Mucosa of gallbladder (tissue), 1 donor: ENCODE measurements at regions not wholly inside any gene's neighbourhood (a gene's known extent, or its start where the extent isn't known, plus 50 kb on each side); places are given as distances from the start of the nearest gene placed in this dataset.
A peak's percentile ranks its signal among the peaks of the same experiment; 100 is the strongest.
"Not testable (repeated sequence)": the region's sequence is repeated elsewhere in the genome, so short reads cannot be mapped to it uniquely, and the experiment has no call there.

Experiments used
- DNase-seq: peaks from one replicate; pipeline ENCODE4 v3.0.0-alpha.2; 2020; ENCODE audit warnings: low spot score
- donor health status: DM: no; HTN: no; CAD: no.

GRCh38 chr2:175619179-175620045, 382.7 kb downstream of the LNPK start:
- DNase-seq, result no peak

DNA sequence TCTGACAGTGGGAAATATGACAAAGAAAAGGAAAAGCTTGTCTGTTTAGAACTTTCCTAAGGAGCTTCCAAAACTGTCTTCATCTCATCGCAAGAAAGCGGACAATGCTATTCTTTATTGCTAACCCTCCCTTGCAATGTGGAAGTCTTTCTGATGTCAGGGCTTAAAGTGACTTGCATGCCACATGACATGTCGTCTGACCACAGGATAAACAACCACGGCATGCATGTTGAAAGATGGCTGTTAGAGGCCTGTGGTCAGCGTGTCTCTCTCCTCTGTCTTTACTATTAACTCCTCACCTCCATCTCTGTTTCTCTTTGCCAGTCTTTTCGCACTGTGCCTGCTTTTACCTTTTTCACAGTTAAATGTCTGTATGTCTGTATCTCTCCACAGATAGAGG, 389.8 kb downstream of the LNPK start:
- DNase-seq, result no peak

GRCh38 chr2:175606010-175606841, 395.8 kb downstream of the LNPK start:
- DNase-seq, result peak; percentile 41

DNA sequence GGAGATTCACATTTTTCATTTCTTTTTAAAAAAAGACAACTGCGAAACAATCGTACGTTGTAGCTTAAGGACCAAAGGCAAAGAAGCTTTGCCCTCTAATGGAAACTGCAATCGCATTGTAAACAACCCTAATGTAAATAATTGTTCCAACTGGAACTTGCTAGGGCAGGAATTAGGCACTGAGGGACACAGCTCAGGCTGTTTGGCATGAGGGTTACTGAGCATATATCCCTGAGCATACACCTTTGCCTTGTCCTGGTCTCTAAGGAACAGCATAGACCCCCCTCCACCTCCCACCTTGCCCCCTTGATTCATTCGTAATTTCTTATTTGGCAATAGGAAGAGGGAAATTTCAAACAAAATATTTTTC, 396.4 kb downstream of the LNPK start:
- DNase-seq, result no peak

DNA sequence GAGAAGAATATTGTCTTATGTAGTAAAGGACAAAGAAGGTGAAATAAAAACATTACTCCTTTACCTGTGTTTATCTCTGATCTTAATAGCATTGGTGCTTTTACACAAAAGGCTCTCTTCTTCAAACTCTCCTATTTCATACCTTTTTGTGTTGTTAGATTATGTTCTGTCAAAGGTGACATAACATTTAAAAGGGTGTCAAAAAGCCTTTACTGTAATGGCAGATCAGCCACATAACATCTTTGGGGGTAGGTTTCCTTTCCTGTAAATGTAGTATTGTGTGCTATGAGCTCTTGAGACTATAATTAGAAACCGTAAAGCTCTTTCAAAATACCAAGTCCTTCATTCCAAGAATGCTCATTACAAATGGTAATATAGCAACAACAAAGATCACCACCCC, 400.1 kb downstream of the LNPK start:
- DNase-seq, result no peak

- no peak for DNase-seq
These were observed 401.9 kb downstream of the LNPK start for GRCh38 chr2:175599966-175600831.

DNA sequence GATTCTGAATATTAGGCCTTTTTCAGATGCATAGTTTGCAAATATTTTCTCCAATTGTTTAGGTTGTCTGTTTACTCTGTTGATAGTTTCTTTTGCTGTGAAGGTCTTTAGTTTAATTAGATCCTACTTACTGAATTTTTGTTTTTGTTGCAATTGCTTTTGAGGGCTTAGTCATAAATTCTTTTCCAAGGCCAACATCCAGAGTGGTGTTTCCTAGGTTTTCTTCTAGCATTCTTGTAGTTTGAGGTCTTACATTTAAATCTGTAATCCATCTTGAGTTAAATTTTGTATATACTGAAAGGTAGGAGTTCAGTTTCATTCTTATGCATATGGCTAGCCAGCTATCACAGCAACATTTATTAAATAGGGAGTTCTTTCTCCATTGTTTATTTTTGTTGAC, 404.8 kb downstream of the LNPK start:
- DNase-seq, result no peak

DNA sequence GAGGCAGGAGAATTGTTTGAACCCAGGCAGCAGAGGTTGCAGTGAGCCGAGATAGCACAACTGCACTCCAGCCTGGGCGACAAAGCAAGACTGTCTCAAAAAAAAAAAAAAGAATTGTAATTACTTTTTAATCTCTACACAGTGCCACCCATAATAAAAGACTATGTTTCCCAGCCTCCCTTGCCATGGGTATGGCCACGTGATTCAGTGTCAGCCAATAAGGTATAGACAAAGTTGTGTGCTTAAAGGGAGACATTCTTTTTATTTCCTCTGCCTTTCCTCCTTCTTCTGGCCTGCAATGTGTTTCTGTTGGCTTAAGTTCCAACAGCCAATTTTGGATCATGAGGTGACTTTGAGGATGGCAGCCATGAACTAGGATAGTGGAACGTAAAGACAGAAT, 406.9 kb downstream of the LNPK start:
- no peak for DNase-seq

- not testable (repeated sequence) for DNase-seq
These were observed 408.2 kb downstream of the LNPK start for GRCh38 chr2:175593686-175594525.

- not testable (repeated sequence) for DNase-seq
These were observed 406.7 kb upstream of the ATP5MC3 start for GRCh38 chr2:175588213-175588612.

DNA sequence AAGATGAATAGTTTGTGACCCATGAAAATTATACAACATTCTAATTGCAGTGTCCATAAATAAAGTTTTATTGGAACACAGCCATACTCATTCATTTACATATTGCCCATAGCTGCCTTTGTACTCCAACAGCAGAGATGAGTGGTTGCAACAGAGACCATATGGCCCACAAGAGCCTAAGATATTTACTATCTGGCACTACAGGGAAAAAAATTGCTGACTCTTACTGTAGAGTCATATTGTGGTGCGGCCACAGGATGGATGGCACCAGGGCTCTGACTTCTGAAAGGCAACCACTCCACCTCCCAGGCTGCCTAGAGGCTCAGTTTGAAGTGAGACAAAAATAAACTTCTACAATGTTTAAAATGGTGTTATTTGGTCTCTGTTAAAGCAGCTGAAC, 404.0 kb upstream of the ATP5MC3 start:
- DNase-seq, result no peak

DNA sequence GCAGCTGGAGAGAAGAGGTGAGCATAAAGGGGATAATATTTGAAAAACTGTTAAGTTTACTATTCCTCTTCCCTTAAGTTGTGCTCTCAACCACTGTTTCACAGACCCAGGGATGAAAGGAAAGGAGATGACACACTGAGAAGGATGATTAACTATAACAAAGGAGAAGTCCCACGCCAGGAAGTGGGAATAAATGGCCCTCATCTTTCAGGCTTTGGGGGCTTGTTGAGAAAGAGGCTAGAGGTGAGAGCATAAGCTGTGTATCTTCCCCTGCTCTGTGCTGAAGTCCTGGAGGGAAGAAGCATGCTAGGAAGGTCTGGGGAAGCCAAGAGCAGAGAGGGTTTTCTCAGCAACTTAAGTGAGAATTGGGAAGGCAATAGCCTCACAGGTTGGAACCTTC, 399.1 kb upstream of the ATP5MC3 start:
- no peak for DNase-seq

- DNase-seq, result no peak
These were observed 398.1 kb upstream of the ATP5MC3 start for GRCh38 chr2:175579646-175580045.

DNA sequence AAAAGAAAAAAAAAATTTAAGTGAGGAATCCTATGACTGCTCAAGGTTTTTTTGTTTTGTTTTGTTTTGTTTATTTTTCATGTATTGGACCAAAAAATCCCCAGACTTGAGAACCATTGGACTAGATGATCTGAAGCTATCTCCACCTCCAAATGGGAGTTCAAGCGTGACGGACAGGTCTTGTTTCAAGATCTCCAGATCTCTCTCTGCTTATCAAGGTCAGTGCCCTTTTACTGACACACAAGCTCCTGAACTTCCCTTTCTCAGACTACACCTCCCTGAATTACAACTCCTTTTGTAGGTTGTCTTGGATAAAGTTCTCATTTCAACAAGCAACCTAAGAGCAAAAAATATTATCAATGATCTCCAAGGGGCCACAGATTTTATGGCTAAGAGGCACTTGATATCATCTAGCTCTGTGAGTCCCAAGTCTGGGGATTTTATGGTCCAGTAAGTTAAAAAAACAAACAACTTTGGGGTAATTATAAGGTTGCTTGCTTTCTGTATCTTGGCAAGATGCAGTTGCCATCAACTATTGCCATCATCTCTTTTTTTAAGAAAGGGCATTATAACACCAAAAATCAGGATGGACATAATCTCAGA, 396.0 kb upstream of the ATP5MC3 start:
- no peak for DNase-seq

DNA sequence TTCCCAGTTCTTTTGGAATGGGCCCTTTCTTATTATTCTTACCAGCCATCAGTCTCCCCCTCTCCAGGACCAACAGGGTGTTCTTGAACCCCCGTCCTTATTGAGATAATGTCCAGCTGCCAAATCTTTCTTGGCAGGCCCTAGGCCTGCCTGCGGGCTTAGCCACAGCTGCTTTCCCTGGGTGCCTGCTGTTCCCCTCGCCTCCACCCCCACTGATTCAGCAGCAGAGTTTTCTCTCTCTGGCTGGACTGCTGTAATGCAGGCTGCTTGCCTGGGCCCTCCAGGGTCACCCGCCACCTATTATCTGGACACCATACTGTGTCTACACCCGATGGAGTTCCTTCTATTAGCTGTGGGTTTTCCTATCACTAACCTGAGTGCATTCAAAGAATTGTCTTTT, 395.4 kb upstream of the ATP5MC3 start:
- no peak for DNase-seq

DNA sequence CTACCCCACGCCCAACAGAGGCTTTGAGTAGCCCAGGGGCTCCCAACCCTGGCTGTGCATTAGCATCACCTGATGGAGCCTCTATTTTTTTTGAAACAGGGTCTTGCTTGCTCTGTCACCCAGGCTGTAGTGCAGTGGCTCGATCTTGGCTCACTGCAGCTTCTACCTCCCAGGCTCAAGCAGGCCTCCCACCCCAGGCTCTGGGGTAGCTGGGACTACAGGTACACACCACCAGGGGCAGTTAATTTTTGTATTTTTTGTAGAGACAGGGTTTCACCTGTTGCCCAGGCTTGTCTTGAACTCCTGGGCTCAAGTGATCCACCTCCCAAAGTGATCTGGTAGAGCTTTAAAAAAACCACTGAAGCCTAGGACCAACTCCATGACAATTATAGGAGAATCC, 394.8 kb upstream of the ATP5MC3 start:
- DNase-seq, result no peak

DNA sequence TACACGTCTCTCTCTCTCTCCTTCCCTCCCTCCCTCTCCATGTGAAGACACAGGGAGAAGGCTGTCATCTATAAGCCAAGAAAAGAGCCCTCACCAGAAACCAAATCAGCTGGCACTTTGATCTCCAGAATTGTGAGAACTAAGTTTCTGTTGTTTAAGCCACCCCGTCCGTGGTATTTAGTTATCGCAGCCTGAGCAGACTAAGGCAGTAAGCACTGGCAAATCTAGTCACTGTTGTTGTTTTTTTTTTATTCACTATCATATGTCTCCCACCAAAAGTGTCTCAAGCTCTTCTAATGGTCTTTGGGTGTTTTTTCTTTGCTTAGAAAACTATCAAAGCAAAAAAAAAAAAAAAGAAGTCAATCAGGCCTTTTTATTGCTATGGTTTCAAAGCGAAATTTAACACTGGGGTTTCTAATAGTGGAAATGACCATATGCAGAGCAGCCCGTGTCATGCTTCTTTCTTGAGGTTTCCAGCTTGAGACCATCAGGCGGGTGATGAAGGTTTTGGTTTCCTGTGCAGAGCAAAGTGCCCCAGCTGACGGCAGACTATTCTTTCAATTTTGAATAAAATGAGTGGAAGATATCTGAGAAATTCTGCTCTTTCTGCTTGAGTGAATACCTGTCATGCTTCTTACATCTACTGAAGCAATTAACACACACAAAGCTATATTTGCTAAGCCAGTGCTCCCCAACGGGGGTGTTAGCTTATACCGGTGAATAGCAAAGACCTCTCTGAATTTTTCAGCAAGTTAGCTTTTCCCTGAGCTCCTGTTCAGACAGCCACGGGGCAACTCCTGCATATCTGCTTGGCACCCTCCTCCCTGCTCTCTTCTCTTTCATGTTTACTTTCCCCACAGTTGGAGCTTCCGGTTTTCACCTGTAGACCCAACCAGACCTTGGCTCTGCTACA, 394.1 kb upstream of the ATP5MC3 start:
- no peak for DNase-seq

DNA sequence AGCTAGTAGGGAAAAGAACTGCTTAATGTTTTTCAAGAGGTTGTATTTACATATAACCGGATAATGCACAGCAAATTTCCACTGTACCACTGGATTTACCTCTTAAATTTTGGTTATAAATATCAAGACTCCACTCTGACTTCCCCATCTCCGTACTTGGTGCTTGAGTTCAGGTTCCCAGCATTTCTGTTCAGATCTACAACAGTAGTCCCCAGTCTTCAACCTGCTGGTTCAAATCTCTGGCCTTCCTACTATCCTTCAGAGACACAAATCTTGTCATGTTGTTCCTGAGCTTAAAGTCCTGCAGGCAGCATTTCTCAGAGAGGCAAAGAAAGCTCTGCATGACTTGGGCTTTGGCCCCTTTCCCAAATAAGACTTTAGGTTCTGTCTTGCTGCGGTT, 392.6 kb upstream of the ATP5MC3 start:
- DNase-seq, result no peak

GRCh38 chr2:175571078-175571653, 389.7 kb upstream of the ATP5MC3 start:
- no peak for DNase-seq
